PC-9 (cell line): ENCODE measurements at regions not wholly inside any gene's neighbourhood (a gene's known extent, or its start where the extent isn't known, plus 50 kb on each side); places are given as distances from the start of the nearest gene placed in this dataset.

Experiments
- BruUV-seq: library from RNA; stranded (reverse); fragments of 400-500 nt; replicated peaks from 2 replicates; lab custom pipeline; 2021; lab: Mats Ljungman, UMichigan
- CTCF ChIA-PET: fragments of 300-600 bp; sonication (Branson Sonifier 250); formaldehyde crosslinking; loops from one replicate; lab custom pipeline; 2022; ENCODE audit warnings: antibody characterized with exemption; lab: Charles Lee
- POLR2A ChIA-PET: fragments of 300-600 bp; sonication (Branson Sonifier 250); formaldehyde crosslinking; loops from one replicate; lab custom pipeline; 2022; ENCODE audit warnings: antibody characterized with exemption; ENCODE audit not compliant: unreplicated experiment; lab: Charles Lee
- DNase-seq, 2 experiments: peaks; one replicate each; pipeline versions ENCODE4 v3.0.0 to v3.0.0-alpha.2; 2015 to 2022; ENCODE audit warnings: mixed read lengths in 1 of 2
- H2AFZ ChIP-seq: fragments of 200-600 bp; sonication (generic); 2 replicates; pipeline ENCODE4 v1.8.1; 2017; ENCODE audit warnings: antibody characterized with exemption
- H3F3A ChIP-seq: fragments of 200-600 bp; sonication (generic); 2 replicates; pipeline ENCODE4 v1.8.1; 2017; ENCODE audit warnings: antibody characterized with exemption, mild to moderate bottlenecking, low read depth; ENCODE audit not compliant: insufficient read depth
- H3K27ac ChIP-seq: fragments of 200-600 bp; sonication (generic); 2 replicates; pipeline ENCODE4 v1.6.1; 2016; ENCODE audit warnings: mixed run types
- H3K27me3 ChIP-seq: fragments of 200-600 bp; sonication (generic); 2 replicates; pipeline ENCODE4 v1.6.1; 2016; ENCODE audit warnings: low read depth, mixed run types; ENCODE audit not compliant: insufficient read depth
- H3K36me3 ChIP-seq: fragments of 200-600 bp; sonication (generic); 2 replicates; pipeline ENCODE4 v1.6.1; 2016; ENCODE audit warnings: low read depth, mixed run types
- H3K4me1 ChIP-seq: fragments of 200-600 bp; sonication (generic); replicated peaks from 2 replicates; pipeline ENCODE4 v1.6.1; 2016; ENCODE audit warnings: mixed run types; ENCODE audit not compliant: insufficient read depth
- H3K4me2 ChIP-seq: fragments of 200-600 bp; sonication (generic); 2 replicates; pipeline ENCODE4 v1.6.1; 2017; ENCODE audit warnings: mixed run types
- H3K4me3 ChIP-seq: fragments of 200-600 bp; sonication (generic); 2 replicates; pipeline ENCODE4 v1.6.1; 2016; ENCODE audit warnings: mixed run types
- H3K79me2 ChIP-seq: fragments of 200-600 bp; sonication (generic); 2 replicates; pipeline ENCODE4 v1.6.1; 2017; ENCODE audit warnings: low read depth, mixed run types
- H3K9me2 ChIP-seq: fragments of 200-600 bp; sonication (generic); 2 replicates; pipeline ENCODE4 v1.8.1; 2017; ENCODE audit warnings: mild to moderate bottlenecking; ENCODE audit not compliant: insufficient read depth
- H3K9me3 ChIP-seq: fragments of 200-600 bp; sonication (generic); 2 replicates; pipeline ENCODE4 v1.8.1; 2016; ENCODE audit warnings: low read depth; ENCODE audit not compliant: insufficient read depth
- H4K20me1 ChIP-seq: fragments of 200-600 bp; sonication (generic); 2 replicates; pipeline ENCODE4 v1.8.1; 2017; ENCODE audit not compliant: insufficient read depth
- EZH2 ChIP-seq: fragments of 200-600 bp; sonication (generic); IDR thresholded peaks from 2 replicates; pipeline ENCODE4 v1.8.0; 2017; ENCODE audit warnings: antibody characterized with exemption, low read depth
- intact Hi-C: fragments of 100-400 bp; cut with micrococcal nuclease; formaldehyde crosslinking; loops from one replicate; pipeline ENCODE4 v1.10.0; 2022; ENCODE audit not compliant: unreplicated experiment
- TF ChIP-seq, protein P1 (sequence below): fragments of 200-600 bp; sonication (generic); conservative IDR thresholded peaks from 2 replicates; pipeline ENCODE4 v1.6.1; 2017; ENCODE audit warnings: mixed run types, antibody characterized with exemption, mild to moderate bottlenecking, moderate library complexity

DNA sequence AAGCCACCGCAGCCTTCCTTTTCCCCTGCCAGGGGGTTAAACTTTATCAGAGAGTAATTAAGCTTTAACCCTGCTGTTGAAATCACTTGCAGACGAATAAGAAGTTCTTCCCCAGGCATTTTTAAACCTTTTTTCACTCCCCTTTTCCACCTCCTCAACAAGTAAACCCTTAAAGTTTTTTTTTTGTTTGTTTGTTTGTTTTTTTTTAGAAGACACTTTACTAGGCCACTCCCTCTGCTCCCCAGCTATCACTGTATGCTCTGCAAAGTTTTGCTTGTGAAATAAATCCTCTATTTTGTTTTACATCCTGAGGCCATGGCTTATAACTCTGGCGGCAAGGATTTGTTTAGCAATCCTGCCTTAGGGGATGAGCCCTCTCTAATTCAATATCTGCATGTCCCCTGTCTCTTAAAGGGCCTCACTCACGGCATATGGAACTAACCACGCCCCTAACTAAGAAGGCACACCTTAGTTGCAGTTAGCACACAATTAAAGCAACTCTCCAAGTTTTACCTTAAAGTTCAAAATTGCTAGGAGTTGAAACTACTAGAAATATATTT, 1354.7 kb upstream of the LRRTM3 start:
- H2AFZ ChIP-seq: peak overlapping the region; percentile 98
- 0 out of 2 replicates have a peak overlapping the region, but pooled peaks have one; percentile 14 for H3K27ac ChIP-seq
- no TSS peak for BruUV-seq
- H3K27me3 ChIP-seq: no peaks in the 10 kb centered on the region
- TF ChIP-seq, protein P1, sequence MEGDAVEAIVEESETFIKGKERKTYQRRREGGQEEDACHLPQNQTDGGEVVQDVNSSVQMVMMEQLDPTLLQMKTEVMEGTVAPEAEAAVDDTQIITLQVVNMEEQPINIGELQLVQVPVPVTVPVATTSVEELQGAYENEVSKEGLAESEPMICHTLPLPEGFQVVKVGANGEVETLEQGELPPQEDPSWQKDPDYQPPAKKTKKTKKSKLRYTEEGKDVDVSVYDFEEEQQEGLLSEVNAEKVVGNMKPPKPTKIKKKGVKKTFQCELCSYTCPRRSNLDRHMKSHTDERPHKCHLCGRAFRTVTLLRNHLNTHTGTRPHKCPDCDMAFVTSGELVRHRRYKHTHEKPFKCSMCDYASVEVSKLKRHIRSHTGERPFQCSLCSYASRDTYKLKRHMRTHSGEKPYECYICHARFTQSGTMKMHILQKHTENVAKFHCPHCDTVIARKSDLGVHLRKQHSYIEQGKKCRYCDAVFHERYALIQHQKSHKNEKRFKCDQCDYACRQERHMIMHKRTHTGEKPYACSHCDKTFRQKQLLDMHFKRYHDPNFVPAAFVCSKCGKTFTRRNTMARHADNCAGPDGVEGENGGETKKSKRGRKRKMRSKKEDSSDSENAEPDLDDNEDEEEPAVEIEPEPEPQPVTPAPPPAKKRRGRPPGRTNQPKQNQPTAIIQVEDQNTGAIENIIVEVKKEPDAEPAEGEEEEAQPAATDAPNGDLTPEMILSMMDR: no peak
- TF ChIP-seq EZH2: no peak
- H3K79me2 ChIP-seq: no peaks in the 10 kb centered on the region
- peak overlapping the region; percentile 88 for H3K4me2 ChIP-seq
- no peaks in the 10 kb centered on the region for H3K9me3 ChIP-seq
- POLR2A ChIA-PET: no interaction called here
- peak; percentile 15 to 44 for DNase-seq
- H3K36me3 ChIP-seq: 0 out of 2 replicates have a peak, but pooled peaks cover 1% of the 10 kb centered on the region
- H3F3A ChIP-seq: no peaks in the 10 kb centered on the region
- peak overlapping the region; percentile 79 for H3K4me3 ChIP-seq
- peaks cover 16% of the 10 kb centered on the region for H3K4me1 ChIP-seq
- 0 out of 2 replicates have a peak, but pooled peaks cover 3% of the 10 kb centered on the region for H4K20me1 ChIP-seq
- CTCF ChIA-PET: no interaction called here
- no peaks in the 10 kb centered on the region for H3K9me2 ChIP-seq
- intact Hi-C loops: loop anchor here (2.0 to 10.0 kb wide), 2 partner anchors 294 to 428 kb away; no protein-coding TSS in a partner anchor

DNA sequence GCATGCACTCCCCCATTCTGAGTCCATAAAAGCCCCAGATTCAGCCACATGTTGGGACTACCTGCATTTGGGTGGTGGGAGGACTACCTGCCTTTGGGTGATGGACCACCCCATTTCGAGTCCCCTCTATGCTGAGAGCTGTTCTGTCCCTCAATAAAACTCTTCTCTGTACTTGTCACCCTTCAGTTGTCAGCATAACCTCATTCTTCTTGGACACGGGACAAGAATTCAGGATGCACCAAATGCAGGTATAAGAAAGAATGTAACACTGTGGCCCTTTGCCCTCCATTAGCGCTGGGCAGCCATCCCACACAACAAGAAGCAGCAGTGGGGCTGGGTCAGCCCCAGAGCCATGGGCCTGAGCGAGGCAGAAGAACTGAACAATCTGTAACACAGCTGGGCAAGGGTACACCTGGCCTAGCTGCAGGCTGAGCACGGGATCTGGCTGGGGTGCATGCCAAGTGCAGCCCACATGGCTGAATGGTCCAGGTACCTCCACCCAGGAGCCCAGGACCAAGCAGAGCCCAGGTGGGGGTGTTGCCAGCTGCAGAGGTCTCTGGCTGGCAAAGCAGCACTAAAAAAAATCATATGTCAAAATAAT, 1344.3 kb upstream of the LRRTM3 start:
- H3K27ac ChIP-seq: no peak overlapping the region
- intact Hi-C loops: no loop called here
- H2AFZ ChIP-seq: no peak overlapping the region
- H3K36me3 ChIP-seq: 0 out of 2 replicates have a peak, but pooled peaks cover 7% of the 10 kb centered on the region
- no peaks in the 10 kb centered on the region for H3K27me3 ChIP-seq
- CTCF ChIA-PET: no interaction called here
- TF ChIP-seq, protein P1: no peak
- no peak for TF ChIP-seq EZH2
- H3K79me2 ChIP-seq: no peaks in the 10 kb centered on the region
- H3K4me3 ChIP-seq: no peak overlapping the region
- no peak overlapping the region for H3K4me2 ChIP-seq
- POLR2A ChIA-PET: no interaction called here
- no peaks in the 10 kb centered on the region for H3K4me1 ChIP-seq
- H3K9me2 ChIP-seq: no peaks in the 10 kb centered on the region
- H3F3A ChIP-seq: no peaks in the 10 kb centered on the region; the same call in 1 of the 2 replicates
- no peaks in the 10 kb centered on the region for H4K20me1 ChIP-seq
- BruUV-seq: no TSS peak
- DNase-seq: no peak
- H3K9me3 ChIP-seq: peaks cover 6% of the 10 kb centered on the region; the same call in 1 of the 2 replicates

- H3K27me3 ChIP-seq: no peaks in the 10 kb centered on the region
- TF ChIP-seq, protein P1: no peak
- no peak for TF ChIP-seq EZH2
- H4K20me1 ChIP-seq: no peaks in the 10 kb centered on the region
- ChIA-PET CTCF (no interaction called here), POLR2A (no interaction called here)
- no peaks in the 10 kb centered on the region for H3K36me3 ChIP-seq
- no peak overlapping the region for H2AFZ ChIP-seq
- H3K4me3 ChIP-seq: no peak overlapping the region
- intact Hi-C loops: no loop called here
- H3K4me2 ChIP-seq: no peak overlapping the region
- no peak for DNase-seq
- no peaks in the 10 kb centered on the region for H3K79me2 ChIP-seq
- no peaks in the 10 kb centered on the region; the same call in 1 of the 2 replicates for H3K9me2 ChIP-seq
- H3K27ac ChIP-seq: no peak overlapping the region
- no peaks in the 10 kb centered on the region for H3K9me3 ChIP-seq
- BruUV-seq: no TSS peak
- H3F3A ChIP-seq: no peaks in the 10 kb centered on the region
- H3K4me1 ChIP-seq: no peaks in the 10 kb centered on the region
Observed at GRCh38 chr10:65602182-65602865, 1323.5 kb upstream of the LRRTM3 start.
